ENCODE measurements at regions not wholly inside any gene's neighbourhood (a gene's known extent, or its start where the extent isn't known, plus 50 kb on each side); places are given as distances from the start of the nearest gene placed in this dataset.
A peak's percentile ranks its signal among the peaks of the same experiment; 100 is the strongest.
"Not testable (repeated sequence)": the region's sequence is repeated elsewhere in the genome, so short reads cannot be mapped to it uniquely, and the experiment has no call there.

DNA sequence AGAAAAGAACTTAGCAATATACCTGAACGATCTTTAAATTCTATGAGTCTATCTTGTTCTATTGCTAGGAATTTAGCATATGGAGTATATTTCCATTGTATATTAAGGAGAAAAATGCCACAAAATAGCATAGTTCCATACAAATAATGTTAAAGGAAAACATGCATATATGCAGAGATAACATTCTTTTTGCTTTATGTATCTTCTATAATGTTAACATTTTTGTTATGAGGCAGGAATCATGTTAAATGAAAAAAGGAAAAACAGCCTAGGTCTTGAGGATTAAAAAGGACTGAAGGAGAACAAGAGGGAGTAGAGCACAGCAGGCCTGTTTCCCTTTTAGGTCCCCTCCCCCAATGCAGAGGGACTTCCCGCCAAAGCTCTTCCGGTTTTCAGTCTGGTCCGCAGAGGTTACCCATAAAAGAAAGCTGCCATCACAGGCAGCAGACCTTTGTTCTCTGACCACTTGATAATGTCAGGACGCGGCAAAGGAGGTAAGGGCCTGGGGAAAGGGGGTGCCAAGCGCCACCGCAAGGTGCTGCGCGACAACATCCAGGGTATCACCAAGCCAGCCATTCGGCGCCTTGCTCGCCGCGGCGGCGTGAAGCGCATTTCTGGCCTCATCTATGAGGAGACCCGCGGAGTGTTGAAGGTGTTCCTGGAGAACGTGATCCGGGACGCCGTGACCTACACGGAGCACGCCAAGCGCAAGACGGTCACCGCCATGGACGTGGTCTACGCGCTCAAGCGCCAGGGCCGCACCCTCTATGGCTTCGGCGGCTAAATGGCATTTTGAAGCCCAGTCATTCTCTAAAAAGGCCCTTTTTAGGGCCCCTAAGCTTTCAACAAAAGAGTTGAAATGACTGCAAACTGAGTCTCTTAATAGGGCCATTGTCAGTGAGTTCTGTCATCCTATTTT is 108.4 kb upstream of the PRSS16 start:
- DNase-seq, result peak; percentile 92

DNA sequence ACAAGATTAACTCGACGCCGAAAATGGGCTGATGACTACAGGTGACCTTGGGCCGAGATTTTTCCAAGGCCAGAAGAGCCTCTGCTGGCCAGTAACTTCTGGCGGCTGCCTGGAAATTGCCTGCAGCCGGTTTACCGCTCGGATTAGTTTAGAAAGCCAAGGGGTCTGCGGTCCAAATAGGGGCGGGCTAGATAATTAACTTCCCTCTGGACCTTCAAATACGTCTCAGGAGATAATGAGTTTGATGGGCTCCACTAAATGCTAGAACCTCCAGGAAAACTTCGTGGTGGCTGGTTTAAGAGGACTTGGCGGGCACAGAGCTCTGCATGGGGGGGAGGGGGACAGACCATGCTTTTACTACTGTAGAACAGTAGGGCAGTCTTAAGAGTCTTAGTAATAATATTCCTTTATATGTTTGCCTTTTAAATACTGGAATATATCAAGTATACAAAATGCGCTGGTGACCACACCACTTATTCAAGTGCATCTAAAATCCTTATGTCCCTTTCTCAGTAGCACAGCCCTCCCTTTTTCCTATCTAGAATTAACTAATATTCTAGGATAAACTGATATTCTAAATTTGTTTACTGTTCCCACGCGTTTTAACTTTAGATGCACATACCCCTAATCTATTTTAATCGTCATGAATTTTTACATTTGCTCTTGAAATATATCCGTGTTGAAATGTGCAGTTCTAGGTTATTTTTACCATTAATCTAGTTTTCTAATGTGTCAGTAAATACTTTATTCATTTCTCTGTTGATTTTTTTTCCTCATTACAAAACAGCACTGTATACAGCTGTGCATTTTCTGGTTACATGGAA is 107.5 kb upstream of the PRSS16 start:
- peak; percentile 77 for DNase-seq

DNA sequence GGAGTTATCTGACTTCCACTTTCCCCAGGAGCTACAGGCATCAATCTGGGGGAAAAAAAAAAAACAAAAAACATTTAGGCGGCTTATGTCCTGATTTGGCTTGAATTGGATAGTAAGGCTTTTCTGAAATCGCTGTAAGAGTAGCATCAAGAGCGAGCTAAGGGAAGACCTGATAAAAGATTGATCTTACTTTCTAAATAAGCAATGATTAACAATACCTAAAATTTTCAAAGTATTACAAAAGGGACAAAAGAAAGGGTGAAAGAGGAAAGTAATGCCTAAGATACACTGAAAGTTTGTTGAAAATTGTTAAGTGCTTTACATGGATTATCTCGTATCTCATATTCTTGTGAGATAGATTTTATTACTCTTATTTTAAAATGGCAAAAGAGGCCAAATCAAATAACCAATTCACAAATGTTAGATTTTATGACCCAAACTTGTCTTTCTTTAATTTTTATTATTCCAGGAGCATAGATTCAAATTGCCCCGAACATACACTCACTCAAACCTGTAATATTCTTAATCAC is 106.4 kb upstream of the PRSS16 start:
- DNase-seq, result no peak

DNA sequence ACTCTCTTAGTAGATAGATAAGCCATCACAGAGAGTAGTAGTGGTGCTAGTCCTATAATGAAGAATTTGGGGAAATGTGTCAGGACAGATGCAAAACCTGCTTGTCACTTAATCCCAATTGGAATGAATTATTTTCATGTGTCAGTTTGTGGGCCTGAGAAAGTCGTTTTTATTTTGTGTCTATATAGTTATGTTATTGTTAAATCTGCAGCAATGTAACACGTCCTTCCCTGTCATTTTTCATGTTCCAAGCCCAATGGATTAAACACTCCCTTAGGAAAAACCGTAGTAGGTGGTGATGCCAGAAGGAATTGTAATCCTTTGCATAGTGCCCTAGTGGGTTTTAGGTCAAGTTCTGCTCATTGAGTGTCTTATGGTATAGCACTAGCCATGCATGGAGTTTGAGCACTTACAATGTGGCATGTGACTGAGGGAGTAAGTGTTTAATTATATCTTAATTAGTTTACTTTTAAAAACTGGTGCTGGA is 105.9 kb upstream of the PRSS16 start:
- no peak for DNase-seq

DNA sequence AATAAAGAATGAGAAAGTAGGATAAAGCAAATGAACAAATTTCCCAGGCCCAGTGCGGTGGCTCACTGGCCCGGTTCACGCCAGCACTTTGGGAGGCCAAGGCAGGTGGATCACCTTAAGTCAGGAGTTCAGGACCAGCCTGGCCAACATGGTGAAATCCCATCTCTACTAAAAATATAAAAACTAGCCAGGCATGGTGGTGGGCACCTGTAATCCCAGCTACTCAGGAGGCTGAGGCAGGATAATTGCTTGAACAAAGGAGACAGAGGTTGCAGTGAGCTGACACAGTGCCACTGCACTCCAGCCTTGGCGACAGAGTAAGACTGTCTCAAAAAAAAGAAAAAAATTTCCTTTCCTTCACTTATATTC is 104.5 kb upstream of the PRSS16 start:
- DNase-seq, result not testable (repeated sequence)

DNA sequence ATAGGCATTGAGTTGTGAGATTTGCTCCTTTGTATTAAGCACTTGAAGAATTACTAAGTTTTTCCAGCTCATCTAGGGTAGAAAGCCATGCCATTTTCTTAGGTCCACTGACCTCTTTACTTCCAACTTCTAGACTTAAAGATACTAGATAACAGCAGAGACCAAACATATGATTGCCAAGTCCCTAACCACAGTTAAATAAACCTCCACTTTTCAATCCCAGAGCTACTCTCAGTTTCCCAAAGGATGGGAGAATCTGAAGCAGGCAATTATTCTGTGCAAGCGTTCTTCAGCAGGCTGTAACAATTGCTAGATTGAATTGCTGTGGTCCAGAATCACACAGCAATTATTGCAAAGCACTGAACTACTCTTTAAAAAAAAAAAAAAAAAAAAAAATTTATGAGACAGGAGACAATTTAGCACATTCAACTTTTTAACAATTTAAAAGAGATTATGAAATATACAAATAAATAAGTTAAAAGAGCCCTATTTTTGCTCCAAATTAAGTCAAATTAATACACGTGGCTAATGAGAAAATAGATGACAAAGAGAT is 104.0 kb upstream of the PRSS16 start:
- DNase-seq, result no peak

DNA sequence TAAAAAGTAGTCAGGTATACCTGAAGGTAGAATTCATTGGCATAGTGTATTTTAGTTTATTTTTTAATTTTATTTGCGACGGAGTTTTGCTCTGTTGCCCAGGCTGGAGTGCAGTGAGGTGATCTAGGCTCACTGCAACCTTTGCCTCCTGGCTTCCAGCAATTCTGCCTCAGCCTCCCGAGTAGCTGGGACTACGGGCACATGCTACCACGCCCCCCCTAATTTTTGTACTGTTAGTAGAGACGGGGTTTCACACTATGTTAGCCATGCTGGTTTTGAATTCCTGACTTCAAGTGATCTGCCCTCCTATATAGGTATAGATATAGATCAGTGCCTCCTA is 102.8 kb upstream of the PRSS16 start:
- peak; percentile 28 for DNase-seq

DNA sequence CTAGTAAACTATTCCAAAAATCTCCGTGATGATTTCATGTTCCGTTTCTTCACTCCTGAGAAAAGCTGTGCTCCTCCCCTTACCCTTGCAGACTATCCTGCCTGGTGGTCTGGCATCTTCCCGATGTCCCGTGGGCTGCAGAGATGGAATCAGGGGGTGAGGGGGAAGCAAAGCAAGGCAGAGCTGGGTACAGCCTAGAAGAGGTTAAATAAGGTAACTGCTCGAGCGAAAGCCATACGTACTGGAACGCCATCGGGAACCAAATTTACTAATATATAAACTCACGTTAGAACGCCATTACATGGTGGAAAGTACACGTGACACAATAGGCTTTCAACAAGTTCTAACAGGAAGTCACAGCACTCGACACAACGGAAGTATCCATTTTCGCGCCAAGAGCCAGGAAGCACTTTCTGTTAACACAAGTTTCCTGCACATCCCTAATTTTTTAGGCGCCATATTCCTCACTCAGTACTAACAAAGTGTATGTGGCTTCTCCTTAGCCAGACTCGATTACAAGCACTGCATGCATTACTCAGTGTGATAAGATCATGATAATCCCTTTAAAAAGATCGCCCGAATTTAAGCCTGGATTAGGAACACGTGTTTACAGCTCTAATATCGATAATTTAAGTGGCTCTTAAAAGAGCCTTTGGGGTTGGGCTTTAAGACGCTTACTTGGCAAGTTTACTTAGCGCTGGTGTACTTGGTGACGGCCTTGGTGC is 101.6 kb upstream of the PRSS16 start:
- DNase-seq, result peak; percentile 97

DNA sequence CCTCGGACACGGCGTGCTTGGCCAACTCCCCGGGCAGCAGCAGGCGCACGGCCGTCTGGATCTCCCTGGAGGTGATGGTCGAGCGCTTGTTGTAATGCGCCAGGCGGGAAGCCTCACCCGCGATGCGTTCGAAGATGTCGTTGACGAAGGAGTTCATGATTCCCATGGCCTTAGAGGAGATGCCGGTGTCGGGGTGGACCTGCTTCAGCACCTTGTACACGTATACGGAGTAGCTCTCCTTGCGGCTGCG is 101.1 kb upstream of the PRSS16 start:
- not testable (repeated sequence) for DNase-seq

DNA sequence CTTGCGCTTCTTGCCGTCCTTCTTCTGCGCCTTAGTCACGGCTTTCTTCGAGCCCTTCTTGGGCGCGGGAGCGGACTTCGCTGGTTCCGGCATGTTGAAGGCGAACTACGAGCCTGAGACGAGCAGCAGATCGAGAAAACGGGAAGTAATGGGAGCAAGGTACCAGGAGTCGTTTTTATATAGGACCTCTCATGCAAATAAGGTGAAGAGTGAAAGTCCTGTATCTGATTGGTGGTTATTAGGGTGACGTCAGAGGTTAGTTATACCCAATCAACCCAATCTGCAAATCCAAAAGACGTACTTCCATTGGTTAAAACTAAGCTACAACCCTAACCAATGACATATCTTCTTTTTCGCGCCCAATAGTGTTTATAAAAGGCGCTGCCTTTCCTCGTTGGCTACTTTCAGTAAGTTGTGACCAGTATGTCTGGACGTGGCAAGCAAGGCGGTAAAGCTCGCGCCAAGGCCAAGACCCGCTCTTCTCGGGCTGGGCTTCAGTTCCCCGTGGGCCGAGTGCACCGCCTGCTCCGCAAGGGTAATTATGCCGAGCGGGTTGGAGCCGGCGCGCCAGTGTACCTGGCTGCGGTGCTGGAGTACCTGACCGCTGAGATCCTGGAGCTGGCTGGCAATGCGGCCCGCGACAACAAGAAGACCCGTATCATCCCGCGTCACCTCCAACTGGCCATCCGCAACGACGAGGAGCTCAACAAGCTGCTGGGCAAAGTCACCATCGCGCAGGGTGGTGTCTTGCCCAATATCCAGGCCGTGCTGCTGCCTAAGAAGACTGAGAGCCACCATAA is 100.6 kb upstream of the PRSS16 start:
- DNase-seq, result peak; percentile 100

DNA sequence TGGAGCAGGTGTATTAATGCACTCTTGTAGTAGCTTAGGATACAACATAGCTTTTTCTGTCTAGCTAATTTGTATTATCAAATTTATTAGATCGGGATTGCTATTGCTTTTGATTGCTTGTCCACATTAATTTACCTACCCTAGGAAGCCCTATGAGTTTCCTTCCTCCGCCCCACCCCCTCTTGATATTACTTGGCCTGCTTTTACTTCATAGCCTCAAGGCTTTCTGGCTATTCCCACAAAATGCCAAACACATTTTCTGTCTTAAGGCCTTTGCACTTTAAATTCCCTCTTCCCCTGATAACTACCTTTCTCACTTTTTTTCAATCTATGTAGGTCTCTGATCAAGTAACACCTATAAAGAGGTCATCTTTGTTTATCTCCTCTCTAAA is 99.1 kb upstream of the PRSS16 start:
- DNase-seq, result no peak

DNA sequence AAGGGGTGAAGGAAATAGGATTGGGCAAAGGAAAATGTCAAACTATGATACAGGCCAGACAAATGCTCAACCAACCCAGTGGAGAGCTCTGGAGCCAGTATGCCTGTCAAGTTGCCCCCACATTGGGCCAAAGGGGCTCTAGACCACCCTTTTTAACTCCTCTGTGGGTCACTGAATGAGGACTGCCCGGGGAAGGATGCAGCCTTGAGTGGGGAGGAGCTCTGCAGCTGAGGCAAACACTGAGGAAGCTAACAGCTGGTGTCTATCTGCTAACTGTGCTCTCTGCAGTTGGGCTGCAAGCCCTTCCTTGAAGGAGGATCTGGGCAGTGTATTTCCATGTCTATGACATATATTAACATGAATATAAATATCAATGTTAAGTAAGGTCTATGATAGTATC is 98.4 kb upstream of the PRSS16 start:
- no peak for DNase-seq

DNA sequence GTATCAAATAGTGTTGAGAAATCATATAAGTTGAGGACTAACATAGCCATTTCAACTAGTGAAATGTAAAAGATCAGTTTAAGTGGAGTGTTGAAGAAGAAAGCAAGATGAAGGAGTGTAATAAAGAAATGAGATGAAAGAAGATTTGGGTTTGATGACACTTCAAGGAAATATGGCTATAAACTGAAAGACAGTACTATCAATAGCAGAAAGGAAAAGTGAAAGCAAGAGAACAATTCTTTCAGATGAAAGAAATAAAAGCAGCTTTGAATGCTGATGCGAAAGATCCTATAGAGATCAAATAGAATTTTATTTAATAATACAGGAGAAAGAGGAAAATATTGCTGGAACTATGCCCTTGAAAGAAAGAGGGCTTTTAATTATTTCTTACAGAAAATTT is 92.8 kb upstream of the PRSS16 start:
- DNase-seq, result no peak

DNA sequence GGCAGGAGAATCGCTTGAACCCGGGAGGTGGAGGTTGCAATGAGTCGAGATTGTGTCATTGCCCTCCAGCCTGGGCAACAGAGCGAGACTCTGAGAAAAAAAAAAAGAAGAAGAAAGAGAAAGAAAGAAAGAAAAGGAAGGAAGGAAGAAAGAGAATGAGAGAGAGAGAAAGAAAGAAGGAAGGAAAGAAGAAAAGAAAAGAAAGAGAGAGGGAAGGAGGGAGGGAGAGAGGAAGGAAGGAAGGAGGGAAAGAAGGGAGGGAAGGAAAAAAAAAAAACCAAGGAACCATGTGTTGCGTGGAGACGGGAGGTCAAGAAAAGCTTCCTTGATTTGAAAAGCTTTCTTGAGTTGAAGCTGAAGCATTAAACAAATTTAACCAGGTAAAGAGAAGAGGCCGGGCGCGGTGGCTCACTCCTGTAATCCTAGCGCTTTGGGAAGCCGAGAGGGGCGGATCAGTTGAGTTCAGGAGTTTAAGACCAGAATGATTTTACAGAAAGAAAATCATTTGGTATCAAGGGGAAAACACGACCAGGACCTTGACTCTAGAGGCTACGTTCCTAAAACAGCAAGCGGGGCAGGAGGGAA is 90.5 kb upstream of the PRSS16 start:
- no peak for DNase-seq

DNA sequence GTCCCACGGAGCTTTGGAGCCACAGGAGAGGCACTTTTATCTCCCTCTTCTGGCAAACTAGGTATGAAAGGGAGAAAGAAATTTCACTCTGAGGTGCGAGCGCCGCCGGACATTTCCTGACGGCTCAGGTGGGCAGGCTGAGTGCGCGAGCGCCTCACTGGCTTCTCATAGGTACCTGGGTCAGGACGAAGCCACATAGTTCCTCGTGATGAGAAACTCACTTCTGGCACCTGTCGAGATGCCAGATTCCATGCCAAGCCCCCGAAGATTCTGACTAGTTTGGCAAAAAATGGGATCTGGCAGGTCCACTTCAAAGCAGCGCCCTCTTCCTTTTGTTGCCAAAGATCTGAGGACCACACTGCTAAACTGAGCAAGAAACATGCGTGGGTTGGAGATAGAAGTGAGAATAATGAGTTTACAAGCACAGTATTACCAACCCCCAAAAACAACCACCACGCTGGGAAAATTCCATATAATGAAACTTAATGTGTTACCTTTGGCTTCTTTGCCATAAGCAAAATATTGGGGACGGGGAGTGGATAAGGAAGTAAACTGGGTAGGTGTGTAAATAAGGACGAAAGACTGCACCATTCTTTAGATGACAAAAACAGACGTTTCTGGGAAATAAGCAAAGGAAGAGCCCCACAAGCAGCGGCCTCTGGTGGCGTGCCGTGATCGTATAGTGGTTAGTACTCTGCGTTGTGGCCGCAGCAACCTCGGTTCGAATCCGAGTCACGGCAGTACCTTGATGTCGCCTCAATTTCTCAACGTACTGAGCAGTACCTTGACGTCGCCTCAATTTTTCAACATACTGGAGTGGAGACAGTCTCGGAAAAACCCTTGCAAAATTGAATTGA is 89.8 kb upstream of the PRSS16 start:
- DNase-seq, result peak; percentile 76

DNA sequence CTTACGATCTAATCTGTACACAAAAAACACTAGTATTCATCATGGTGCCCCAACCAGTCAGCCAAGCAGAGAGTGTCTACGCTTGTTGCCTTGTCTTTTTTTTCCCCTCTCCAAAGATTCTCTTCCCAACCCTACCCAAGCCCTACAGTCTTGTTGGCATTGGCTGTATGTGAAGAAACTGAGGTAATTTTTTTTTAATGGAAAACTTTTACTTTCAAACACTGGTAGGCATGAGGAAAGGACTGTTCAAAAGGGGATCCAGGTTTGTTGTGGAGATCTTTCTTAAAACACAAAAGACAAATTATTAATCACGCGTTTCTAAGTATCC is 89.2 kb upstream of the PRSS16 start:
- DNase-seq, result no peak

DNA sequence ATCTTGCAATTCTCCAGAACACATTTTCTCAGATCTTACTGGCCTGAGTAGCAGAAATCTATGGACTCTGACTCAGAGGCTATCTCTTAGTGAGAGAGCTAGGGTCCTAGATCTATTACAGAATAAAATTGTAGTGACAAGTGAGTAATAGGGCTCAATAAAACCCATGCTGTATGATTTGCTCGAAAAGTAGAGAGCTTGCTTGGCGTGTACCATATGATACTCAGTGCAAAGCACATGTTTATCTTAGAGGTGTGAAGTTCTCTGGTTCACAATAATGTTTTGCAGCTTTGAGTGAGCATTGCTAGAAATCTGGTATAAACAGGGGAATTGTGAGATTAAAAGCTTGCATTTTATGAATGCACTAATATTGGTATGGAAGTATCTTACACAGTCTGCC is 87.8 kb upstream of the PRSS16 start:
- no peak for DNase-seq

DNA sequence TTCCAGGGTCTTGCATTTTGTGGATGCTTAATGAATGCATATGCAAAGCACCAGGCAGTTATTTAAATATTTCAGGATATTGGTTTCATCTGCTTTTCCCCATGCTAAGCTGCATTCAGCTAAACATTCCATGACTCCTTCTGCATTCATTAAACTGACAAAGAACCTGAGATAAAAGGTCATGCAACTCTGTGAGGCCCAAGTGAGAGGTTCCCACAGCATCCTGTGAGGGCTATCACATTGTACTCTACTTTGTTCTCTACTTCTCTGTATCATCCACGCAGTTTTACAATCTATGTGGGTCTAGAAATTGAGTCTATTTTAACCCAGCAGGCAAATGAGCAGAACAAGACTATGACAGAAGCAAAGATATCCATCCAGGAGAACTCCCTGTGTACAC is 86.4 kb upstream of the PRSS16 start:
- no peak for DNase-seq

DNA sequence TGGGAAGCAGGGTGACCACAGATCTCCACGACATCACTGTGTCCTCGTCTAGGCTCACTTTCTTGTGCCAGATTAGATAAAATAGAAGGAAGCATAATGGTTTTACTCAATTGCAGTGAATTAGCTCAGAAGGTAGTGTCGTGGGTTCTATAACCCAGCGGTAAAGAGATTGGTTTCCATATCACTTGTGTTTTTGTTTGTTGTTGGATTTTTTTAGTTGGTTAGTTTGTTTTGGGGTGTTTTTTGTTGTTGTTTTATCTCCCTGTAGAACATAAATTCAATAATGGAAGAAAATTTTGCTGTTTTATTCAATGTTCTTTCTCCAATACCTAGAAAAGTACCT is 85.9 kb upstream of the PRSS16 start:
- no peak for DNase-seq

DNA sequence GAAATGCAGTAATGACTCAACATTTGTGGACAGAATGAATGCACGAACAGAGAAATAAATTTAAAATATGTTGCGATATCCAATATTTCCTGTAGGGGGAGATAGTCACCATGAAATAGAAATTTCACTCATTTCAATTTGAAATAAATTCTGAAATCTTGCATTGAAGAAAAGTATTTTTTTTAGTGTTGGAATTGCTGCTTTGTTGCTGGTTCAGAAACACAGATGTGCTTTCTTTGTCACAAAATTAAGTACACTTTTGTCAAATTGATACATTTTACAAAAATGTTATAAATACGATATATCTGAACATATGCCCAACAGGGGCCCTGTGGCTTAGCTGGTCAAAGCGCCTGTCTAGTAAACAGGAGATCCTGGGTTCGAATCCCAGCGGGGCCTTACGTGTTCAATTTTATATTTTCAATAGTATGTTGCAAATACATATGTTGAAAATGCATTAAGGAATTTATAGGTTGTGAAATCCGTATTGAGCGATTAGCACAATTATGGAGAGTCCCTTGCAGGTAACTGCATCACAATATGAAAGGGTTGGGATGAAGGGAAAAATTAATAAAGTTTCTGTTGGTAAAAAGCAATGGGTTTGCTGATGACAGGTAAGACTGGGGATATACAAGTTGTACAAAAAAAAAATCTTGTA is 85.4 kb upstream of the PRSS16 start:
- DNase-seq, result peak; percentile 55

DNA sequence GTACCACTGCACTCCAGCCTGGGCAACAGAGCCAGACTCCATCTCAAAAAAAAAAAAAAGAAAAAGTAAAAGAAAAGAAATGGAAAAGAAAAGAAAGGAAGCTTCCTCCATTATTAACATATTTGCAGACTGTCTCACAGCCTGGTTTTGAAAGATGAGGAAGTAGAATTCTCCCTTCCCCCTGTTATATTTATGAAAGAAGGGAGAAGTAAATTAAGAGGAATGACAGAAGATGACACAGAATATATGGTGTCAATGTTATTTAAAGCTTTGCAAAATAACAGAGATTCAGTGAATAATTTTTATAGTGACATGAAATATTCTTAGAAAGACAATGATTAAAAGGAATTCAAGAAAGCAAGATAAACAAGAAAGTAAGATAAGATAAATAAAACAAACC is 83.7 kb upstream of the PRSS16 start:
- DNase-seq, result peak; percentile 53

Measured in MV-4-11 (cell line).